ENCODE measurements at regions not wholly inside any gene's neighbourhood (a gene's known extent, or its start where the extent isn't known, plus 50 kb on each side); places are given as distances from the start of the nearest gene placed in this dataset.

DNA sequence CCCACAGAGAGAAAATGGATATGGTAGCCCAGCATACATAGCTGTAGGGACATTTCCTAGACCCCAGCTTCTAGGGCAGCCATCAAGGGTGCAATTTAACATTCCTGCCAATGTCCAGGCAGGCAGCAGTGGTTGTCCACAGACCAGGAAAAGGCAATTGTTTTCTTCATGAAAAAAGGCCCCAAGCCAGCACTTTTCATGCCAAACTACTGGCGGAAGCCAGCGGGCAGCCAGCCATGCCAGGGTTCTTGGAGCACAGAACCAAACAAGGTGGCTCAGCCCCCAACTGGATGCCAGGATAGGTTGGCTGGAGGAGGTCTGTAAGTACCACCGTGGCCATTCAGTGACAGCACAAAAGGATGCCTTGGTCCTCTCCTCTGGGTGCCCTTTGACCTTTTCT lies 94.6 kb downstream of the BANF2 start:
- H3K27ac Mint-ChIP-seq = no peak overlapping the region
- Histone ChIP-seq H3K36me3 (ENCODE audit: control insufficient read depth, insufficient read depth, low read length) (no peaks in the 10 kb centered on the region), H3K4me1 (ENCODE audit: control insufficient read depth, insufficient read depth, low read length, poor library complexity, severe bottlenecking) (no peaks in the 10 kb centered on the region), H3K9me3 (ENCODE audit: control insufficient read depth in 2 of 2, low read length in 2 of 2) (no peaks in the 10 kb centered on the region), H3K4me3 (ENCODE audit: low read depth, low read length) (no peak overlapping the region), H3K27me3 (ENCODE audit: control insufficient read depth, insufficient read depth, low read length) (no peaks in the 10 kb centered on the region), H3K27ac (ENCODE audit: insufficient read depth, low read length, poor library complexity, severe bottlenecking) (no peak overlapping the region)
- peaks cover 0 to 1% (median 0%) of the 10 kb centered on the region in 4 donors for H3K4me1 Mint-ChIP-seq
- H3K9me3 Mint-ChIP-seq = peaks cover 0 to 3% (median 0%) of the 10 kb centered on the region in 7 donors
- H3K36me3 Mint-ChIP-seq = no peaks in the 10 kb centered on the region
- ATAC-seq (ENCODE audit: low read depth in 2 of 2) (no peak), DNase-seq (no peak)
- H3K27me3 Mint-ChIP-seq = peaks cover 4% of the 10 kb centered on the region
- no peak overlapping the region for H3K4me3 Mint-ChIP-seq

DNA sequence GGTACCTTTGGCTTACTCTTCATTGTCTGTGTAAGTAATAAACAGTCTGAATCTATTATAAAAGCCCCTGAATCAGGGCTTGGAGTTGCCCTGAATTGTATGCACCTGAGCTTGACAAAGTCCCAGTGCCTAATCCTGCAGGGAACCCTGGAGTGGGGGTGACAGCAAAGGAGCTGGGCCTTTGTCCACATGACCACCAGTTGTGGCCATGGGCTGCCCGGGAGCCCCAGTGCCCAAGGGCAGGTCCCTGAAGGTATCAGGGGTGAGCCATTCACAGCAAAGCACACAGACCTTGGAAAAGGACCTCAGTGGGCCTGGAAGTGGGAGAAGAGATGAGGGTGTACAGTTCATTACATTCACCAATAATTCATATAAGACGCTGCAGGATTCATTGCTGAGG lies 94.2 kb downstream of the BANF2 start:
- no peaks in the 10 kb centered on the region for H3K27me3 ChIP-seq (ENCODE audit: control insufficient read depth, insufficient read depth, low read length)
- Mint-ChIP-seq H3K4me3 (no peak overlapping the region), H3K27me3 (peaks cover 4% of the 10 kb centered on the region), H3K27ac (no peak overlapping the region), H3K36me3 (no peaks in the 10 kb centered on the region), H3K4me1 (peaks cover 0 to 1% (median 0%) of the 10 kb centered on the region in 4 donors), H3K9me3 (peaks cover 0 to 3% (median 0%) of the 10 kb centered on the region in 7 donors)
- DNase-seq (no peak), ATAC-seq (ENCODE audit: low read depth in 2 of 2) (no peak)
- H3K27ac ChIP-seq (ENCODE audit: insufficient read depth, low read length, poor library complexity, severe bottlenecking) = no peak overlapping the region
- H3K4me1 ChIP-seq (ENCODE audit: control insufficient read depth, insufficient read depth, low read length, poor library complexity, severe bottlenecking) = no peaks in the 10 kb centered on the region
- H3K4me3 ChIP-seq (ENCODE audit: low read depth, low read length) = no peak overlapping the region
- H3K36me3 ChIP-seq (ENCODE audit: control insufficient read depth, insufficient read depth, low read length) = no peaks in the 10 kb centered on the region
- H3K9me3 ChIP-seq (ENCODE audit: control insufficient read depth in 2 of 2, low read length in 2 of 2) = no peaks in the 10 kb centered on the region

DNA sequence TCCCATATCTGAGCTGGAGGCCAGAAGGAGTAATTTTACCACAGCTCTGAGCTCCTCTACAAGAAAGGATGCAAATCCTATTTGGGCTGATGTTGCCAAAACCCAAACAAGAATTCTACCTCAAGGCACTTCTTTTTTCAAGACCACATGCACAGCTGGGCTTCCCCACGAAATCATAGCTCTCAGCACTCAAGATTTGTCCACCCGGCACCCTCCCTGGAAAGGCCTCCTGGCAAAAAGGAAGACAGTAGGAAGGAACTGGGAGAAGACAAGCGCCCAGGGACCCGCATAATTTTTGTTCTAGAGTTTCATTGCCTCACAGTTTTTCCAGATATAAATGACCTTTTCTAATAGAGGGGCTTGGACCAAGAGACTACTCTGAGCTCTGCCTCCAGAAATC lies 90.5 kb downstream of the BANF2 start:
- no peaks in the 10 kb centered on the region for H3K27me3 ChIP-seq (ENCODE audit: control insufficient read depth, insufficient read depth, low read length)
- Mint-ChIP-seq H3K9me3 (peaks cover 0 to 1% (median 0%) of the 10 kb centered on the region in 7 donors), H3K36me3 (no peaks in the 10 kb centered on the region), H3K27me3 (peaks cover 4% of the 10 kb centered on the region), H3K27ac (peak overlapping the region in 1 of 3 donors; percentile 56), H3K4me3 (no peak overlapping the region), H3K4me1 (no peaks in the 10 kb centered on the region)
- no peaks in the 10 kb centered on the region for H3K9me3 ChIP-seq (ENCODE audit: control insufficient read depth in 2 of 2, low read length in 2 of 2)
- H3K4me1 ChIP-seq (ENCODE audit: control insufficient read depth, insufficient read depth, low read length, poor library complexity, severe bottlenecking) = no peaks in the 10 kb centered on the region
- ATAC-seq (ENCODE audit: low read depth in 2 of 2) = no peak
- H3K27ac ChIP-seq (ENCODE audit: insufficient read depth, low read length, poor library complexity, severe bottlenecking) = no peak overlapping the region
- DNase-seq = no peak
- no peaks in the 10 kb centered on the region for H3K36me3 ChIP-seq (ENCODE audit: control insufficient read depth, insufficient read depth, low read length)
- H3K4me3 ChIP-seq (ENCODE audit: low read depth, low read length) = no peak overlapping the region

DNA sequence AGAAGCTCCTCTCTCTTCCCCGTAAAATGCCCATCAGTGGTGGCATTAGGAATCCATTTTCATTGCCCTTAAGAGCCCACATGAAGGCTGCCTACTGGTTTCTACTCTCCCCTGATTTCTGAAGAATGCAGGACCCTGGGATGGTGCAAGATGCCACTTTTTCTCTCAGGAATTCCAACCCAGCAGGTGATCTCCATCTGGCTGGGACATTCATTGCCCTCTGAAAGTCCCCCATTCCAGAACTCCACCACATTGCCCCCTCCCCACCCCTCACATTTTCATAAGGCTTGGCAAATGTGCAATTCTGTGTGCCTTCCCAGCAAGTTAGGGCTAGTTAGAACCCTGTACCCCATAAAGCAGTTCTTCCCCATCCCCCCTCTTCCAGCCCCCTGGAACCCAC lies 88.0 kb downstream of the BANF2 start:
- no peak overlapping the region for H3K27ac ChIP-seq (ENCODE audit: insufficient read depth, low read length, poor library complexity, severe bottlenecking)
- ATAC-seq (ENCODE audit: low read depth in 2 of 2) (no peak), DNase-seq (no peak)
- H3K9me3 Mint-ChIP-seq = peaks cover 0 to 1% (median 0%) of the 10 kb centered on the region in 7 donors
- H3K4me1 ChIP-seq (ENCODE audit: control insufficient read depth, insufficient read depth, low read length, poor library complexity, severe bottlenecking) = no peaks in the 10 kb centered on the region
- H3K4me1 Mint-ChIP-seq = no peaks in the 10 kb centered on the region
- H3K4me3 ChIP-seq (ENCODE audit: low read depth, low read length) = no peak overlapping the region
- no peaks in the 10 kb centered on the region for H3K36me3 ChIP-seq (ENCODE audit: control insufficient read depth, insufficient read depth, low read length)
- H3K4me3 Mint-ChIP-seq = no peak overlapping the region
- peaks cover 2% of the 10 kb centered on the region for H3K27me3 ChIP-seq (ENCODE audit: control insufficient read depth, insufficient read depth, low read length)
- H3K36me3 Mint-ChIP-seq = no peaks in the 10 kb centered on the region
- H3K9me3 ChIP-seq (ENCODE audit: control insufficient read depth in 2 of 2, low read length in 2 of 2) = no peaks in the 10 kb centered on the region
- H3K27ac Mint-ChIP-seq = peak overlapping the region in 1 of 3 donors; percentile 26
- H3K27me3 Mint-ChIP-seq = peaks cover 4% of the 10 kb centered on the region

DNA sequence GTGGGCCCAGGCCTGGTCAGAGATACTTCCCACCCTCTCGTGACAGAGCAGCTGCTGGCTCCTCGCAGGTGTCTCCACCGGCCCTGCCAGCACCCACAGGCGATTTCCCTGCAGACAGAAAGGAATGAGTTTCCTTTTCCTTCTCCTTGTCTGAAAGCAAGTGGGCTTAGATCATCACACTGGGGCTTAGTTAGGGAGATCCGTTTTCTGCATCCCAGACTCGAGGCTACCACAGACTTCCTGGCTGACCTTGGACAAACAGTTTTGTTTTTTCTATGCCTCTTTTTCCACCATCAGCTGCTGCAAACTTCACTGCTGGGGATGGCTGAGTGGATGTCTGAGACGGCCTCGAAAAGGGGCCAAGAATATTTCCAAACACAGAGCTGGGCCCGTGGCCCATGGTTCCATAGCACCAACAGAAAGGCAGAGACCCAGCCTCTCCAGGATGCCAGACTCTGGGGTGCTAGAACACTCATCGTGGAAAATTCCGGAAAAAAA lies 86.5 kb downstream of the BANF2 start:
- Histone ChIP-seq H3K4me3 (ENCODE audit: low read depth, low read length) (no peak overlapping the region), H3K27ac (ENCODE audit: insufficient read depth, low read length, poor library complexity, severe bottlenecking) (no peak overlapping the region), H3K4me1 (ENCODE audit: control insufficient read depth, insufficient read depth, low read length, poor library complexity, severe bottlenecking) (no peaks in the 10 kb centered on the region), H3K36me3 (ENCODE audit: control insufficient read depth, insufficient read depth, low read length) (no peaks in the 10 kb centered on the region), H3K9me3 (ENCODE audit: control insufficient read depth in 2 of 2, low read length in 2 of 2) (no peaks in the 10 kb centered on the region), H3K27me3 (ENCODE audit: control insufficient read depth, insufficient read depth, low read length) (peaks cover 2% of the 10 kb centered on the region)
- Mint-ChIP-seq H3K9me3 (no peaks in the 10 kb centered on the region), H3K27me3 (no peaks in the 10 kb centered on the region), H3K4me1 (no peaks in the 10 kb centered on the region), H3K4me3 (no peak overlapping the region), H3K27ac (no peak overlapping the region), H3K36me3 (no peaks in the 10 kb centered on the region)
- DNase-seq (no peak), ATAC-seq (ENCODE audit: low read depth in 2 of 2) (no peak)

All from CD4-positive, CD25-positive, alpha-beta regulatory T cell (primary cell).